NT2/D1 (cell line): ENCODE measurements at regions not wholly inside any gene's neighbourhood (a gene's known extent, or its start where the extent isn't known, plus 50 kb on each side); places are given as distances from the start of the nearest gene placed in this dataset.

Source experiments
- YY1 ChIP-seq: IDR thresholded peaks from 2 replicates; pipeline ENCODE4 v1.6.1; 2011; ENCODE audit not compliant: insufficient read length, insufficient read depth
- ZNF274 ChIP-seq: IDR thresholded peaks from 2 replicates; pipeline ENCODE4 v1.6.1; 2011; ENCODE audit warnings: mild to moderate bottlenecking, low read depth, low read length

- TF ChIP-seq ZNF274 = no peak
- TF ChIP-seq YY1 = no peak
Observed at GRCh38 chr17:70961341-70961740, 792.0 kb downstream of the KCNJ2 start.
